ENCODE measurements at regions not wholly inside any gene's neighbourhood (a gene's known extent, or its start where the extent isn't known, plus 50 kb on each side); places are given as distances from the start of the nearest gene placed in this dataset.

GRCh38 chrX:131801911-131802310, 221.2 kb upstream of the STK26 start:
- peaks cover 0 to 12% (median 0%) of the 10 kb centered on the region in 4 experiments for H3K36me3 ChIP-seq (ENCODE audit: control insufficient read depth in 4 of 4, insufficient read depth in 4 of 4, low read length in 3 of 4)
- no peak overlapping the region for H3K4me3 ChIP-seq (ENCODE audit: control insufficient read depth in 1 of 7, extremely low read depth in 1 of 7, insufficient read depth in 4 of 7, low read depth in 2 of 7, low read length in 6 of 7)
- no peak for DNase-seq
- peaks cover 0 to 12% (median 0%) of the 10 kb centered on the region in 5 experiments for H3K27me3 ChIP-seq (replicated peaks in 2 of 5; ENCODE audit: control insufficient read depth in 4 of 5, insufficient read depth in 5 of 5, low read length in 4 of 5)
- no peak overlapping the region for H3K27ac ChIP-seq (ENCODE audit: insufficient read depth in 1 of 2, low read depth in 1 of 2, low read length in 2 of 2, poor library complexity in 1 of 2, severe bottlenecking in 2 of 2)
- H3K9me3 ChIP-seq (ENCODE audit: control extremely low read depth in 1 of 5, control insufficient read depth in 4 of 5, insufficient read depth in 2 of 5, low read depth in 1 of 5, low read length in 4 of 5) = no peaks in the 10 kb centered on the region
- ChIA-PET CTCF (interaction anchor here (1.0 kb wide), 1 partner anchor 10 kb away, joined by 4 read pairs; no protein-coding TSS in a partner anchor), POLR2A (no interaction called here)
- WGBS (ENCODE audit: insufficient coverage) = 94% methylated on average over 2 of the region's 2 CpGs
- peaks cover 0 to 5% (median 0%) of the 10 kb centered on the region in 4 experiments for H3K4me1 ChIP-seq (ENCODE audit: control extremely low read depth in 1 of 4, control insufficient read depth in 4 of 4, insufficient read depth in 4 of 4, low read length in 3 of 4)

GRCh38 chrX:131802836-131803626, 220.1 kb upstream of the STK26 start:
- H3K27ac ChIP-seq (ENCODE audit: insufficient read depth in 1 of 2, low read depth in 1 of 2, low read length in 2 of 2, poor library complexity in 1 of 2, severe bottlenecking in 2 of 2) = no peak overlapping the region
- WGBS (ENCODE audit: insufficient coverage) = 49% methylated on average over 17 of the region's 19 CpGs
- H3K9me3 ChIP-seq (ENCODE audit: control extremely low read depth in 1 of 5, control insufficient read depth in 4 of 5, insufficient read depth in 2 of 5, low read depth in 1 of 5, low read length in 4 of 5) = no peaks in the 10 kb centered on the region
- H3K27me3 ChIP-seq (replicated peaks in 2 of 5; ENCODE audit: control insufficient read depth in 4 of 5, insufficient read depth in 5 of 5, low read length in 4 of 5) = peaks cover 0 to 3% (median 0%) of the 10 kb centered on the region in 5 experiments
- peak overlapping the region in 4 of 7 experiments; percentile 47 to 72 (median 60) for H3K4me3 ChIP-seq (ENCODE audit: control insufficient read depth in 1 of 7, extremely low read depth in 1 of 7, insufficient read depth in 4 of 7, low read depth in 2 of 7, low read length in 6 of 7)
- DNase-seq = peak in 2 of 3 donors; percentile 89 to 92
- ChIA-PET CTCF (no interaction called here), POLR2A (no interaction called here)
- H3K4me1 ChIP-seq (ENCODE audit: control extremely low read depth in 1 of 4, control insufficient read depth in 4 of 4, insufficient read depth in 4 of 4, low read length in 3 of 4) = peaks cover 0 to 5% (median 0%) of the 10 kb centered on the region in 4 experiments
- H3K36me3 ChIP-seq (ENCODE audit: control insufficient read depth in 4 of 4, insufficient read depth in 4 of 4, low read length in 3 of 4) = peaks cover 0 to 12% (median 0%) of the 10 kb centered on the region in 4 experiments

GRCh38 chrX:131812847-131813825, 210.0 kb upstream of the STK26 start:
- Histone ChIP-seq H3K36me3 (ENCODE audit: control insufficient read depth in 4 of 4, insufficient read depth in 4 of 4, low read length in 3 of 4) (peaks cover 0 to 7% (median 2%) of the 10 kb centered on the region in 4 experiments), H3K27me3 (replicated peaks in 2 of 5; ENCODE audit: control insufficient read depth in 4 of 5, insufficient read depth in 5 of 5, low read length in 4 of 5) (peaks cover 0 to 3% (median 0%) of the 10 kb centered on the region in 5 experiments), H3K4me1 (ENCODE audit: control extremely low read depth in 1 of 4, control insufficient read depth in 4 of 4, insufficient read depth in 4 of 4, low read length in 3 of 4) (peaks cover 4 to 20% (median 18%) of the 10 kb centered on the region in 4 experiments), H3K4me3 (ENCODE audit: control insufficient read depth in 1 of 7, extremely low read depth in 1 of 7, insufficient read depth in 4 of 7, low read depth in 2 of 7, low read length in 6 of 7) (peak overlapping the region in 6 of 7 experiments; percentile 66 to 86 (median 85)), H3K9me3 (ENCODE audit: control extremely low read depth in 1 of 5, control insufficient read depth in 4 of 5, insufficient read depth in 2 of 5, low read depth in 1 of 5, low read length in 4 of 5) (no peaks in the 10 kb centered on the region), H3K27ac (ENCODE audit: insufficient read depth in 1 of 2, low read depth in 1 of 2, low read length in 2 of 2, poor library complexity in 1 of 2, severe bottlenecking in 2 of 2) (peak overlapping the region; percentile 88 to 90)
- CTCF ChIA-PET = interaction anchor here (0.9 to 1.4 kb wide), 5 partner anchors 9 to 18 kb away, joined by 3 to 5 read pairs (median 3); no protein-coding TSS in a partner anchor
- 14% methylated on average over 10 of the region's 11 CpGs for WGBS (ENCODE audit: insufficient coverage)
- POLR2A ChIA-PET = no interaction called here
- DNase-seq = peak; percentile 88 to 98 (median 98)

GRCh38 chrX:131816551-131817136, 206.5 kb upstream of the STK26 start:
- Histone ChIP-seq H3K9me3 (ENCODE audit: control extremely low read depth in 1 of 5, control insufficient read depth in 4 of 5, insufficient read depth in 2 of 5, low read depth in 1 of 5, low read length in 4 of 5) (no peaks in the 10 kb centered on the region), H3K27me3 (replicated peaks in 2 of 5; ENCODE audit: control insufficient read depth in 4 of 5, insufficient read depth in 5 of 5, low read length in 4 of 5) (no peaks in the 10 kb centered on the region), H3K36me3 (ENCODE audit: control insufficient read depth in 4 of 4, insufficient read depth in 4 of 4, low read length in 3 of 4) (peaks cover 0 to 19% (median 5%) of the 10 kb centered on the region in 4 experiments), H3K27ac (ENCODE audit: insufficient read depth in 1 of 2, low read depth in 1 of 2, low read length in 2 of 2, poor library complexity in 1 of 2, severe bottlenecking in 2 of 2) (no peak overlapping the region), H3K4me3 (ENCODE audit: control insufficient read depth in 1 of 7, extremely low read depth in 1 of 7, insufficient read depth in 4 of 7, low read depth in 2 of 7, low read length in 6 of 7) (peak overlapping the region in 6 of 7 experiments; percentile 25 to 79 (median 63)), H3K4me1 (ENCODE audit: control extremely low read depth in 1 of 4, control insufficient read depth in 4 of 4, insufficient read depth in 4 of 4, low read length in 3 of 4) (peaks cover 4 to 24% (median 19%) of the 10 kb centered on the region in 4 experiments)
- ChIA-PET CTCF (interaction anchor here (0.9 to 1.0 kb wide), 3 partner anchors 9 to 11 kb away, joined by 3 to 5 read pairs (median 3); no protein-coding TSS in a partner anchor), POLR2A (no interaction called here)
- WGBS (ENCODE audit: insufficient coverage) = 2% methylated on average over 9 of the region's 9 CpGs
- peak; percentile 85 to 96 (median 95) for DNase-seq

GRCh38 chrX:131818297-131818936, 204.7 kb upstream of the STK26 start:
- ChIA-PET POLR2A (interaction anchor here (0.6 kb wide), 1 partner anchor 64 kb away, joined by 3 read pairs; no protein-coding TSS in a partner anchor), CTCF (no interaction called here)
- Histone ChIP-seq H3K36me3 (ENCODE audit: control insufficient read depth in 4 of 4, insufficient read depth in 4 of 4, low read length in 3 of 4) (peaks cover 0 to 29% (median 5%) of the 10 kb centered on the region in 4 experiments), H3K27ac (ENCODE audit: insufficient read depth in 1 of 2, low read depth in 1 of 2, low read length in 2 of 2, poor library complexity in 1 of 2, severe bottlenecking in 2 of 2) (no peak overlapping the region), H3K4me1 (ENCODE audit: control extremely low read depth in 1 of 4, control insufficient read depth in 4 of 4, insufficient read depth in 4 of 4, low read length in 3 of 4) (peaks cover 0 to 21% (median 16%) of the 10 kb centered on the region in 4 experiments), H3K4me3 (ENCODE audit: control insufficient read depth in 1 of 7, extremely low read depth in 1 of 7, insufficient read depth in 4 of 7, low read depth in 2 of 7, low read length in 6 of 7) (no peak overlapping the region), H3K9me3 (ENCODE audit: control extremely low read depth in 1 of 5, control insufficient read depth in 4 of 5, insufficient read depth in 2 of 5, low read depth in 1 of 5, low read length in 4 of 5) (no peaks in the 10 kb centered on the region), H3K27me3 (replicated peaks in 2 of 5; ENCODE audit: control insufficient read depth in 4 of 5, insufficient read depth in 5 of 5, low read length in 4 of 5) (no peaks in the 10 kb centered on the region)
- peak in 2 of 3 donors; percentile 36 to 41 for DNase-seq
- no CpG with 5 or more reads among the region's 5 CpGs for WGBS (ENCODE audit: insufficient coverage)

- H3K36me3 ChIP-seq (ENCODE audit: control insufficient read depth in 4 of 4, insufficient read depth in 4 of 4, low read length in 3 of 4) = peaks cover 0 to 28% (median 4%) of the 10 kb centered on the region in 4 experiments
- peaks cover 0 to 5% (median 0%) of the 10 kb centered on the region in 5 experiments for H3K27me3 ChIP-seq (replicated peaks in 2 of 5; ENCODE audit: control insufficient read depth in 4 of 5, insufficient read depth in 5 of 5, low read length in 4 of 5)
- DNase-seq = peak in 2 of 3 donors; percentile 93 to 96
- H3K4me1 ChIP-seq (ENCODE audit: control extremely low read depth in 1 of 4, control insufficient read depth in 4 of 4, insufficient read depth in 4 of 4, low read length in 3 of 4) = peaks cover 0 to 15% (median 9%) of the 10 kb centered on the region in 4 experiments
- WGBS (ENCODE audit: insufficient coverage) = 43% methylated on average over 21 of the region's 22 CpGs
- H3K4me3 ChIP-seq (ENCODE audit: control insufficient read depth in 1 of 7, extremely low read depth in 1 of 7, insufficient read depth in 4 of 7, low read depth in 2 of 7, low read length in 6 of 7) = peak overlapping the region in 5 of 7 experiments; percentile 31 to 73 (median 70)
- ChIA-PET POLR2A (no interaction called here), CTCF (interaction anchor here (1.0 kb wide), 1 partner anchor 8 kb away, joined by 3 read pairs; no protein-coding TSS in a partner anchor)
- no peaks in the 10 kb centered on the region for H3K9me3 ChIP-seq (ENCODE audit: control extremely low read depth in 1 of 5, control insufficient read depth in 4 of 5, insufficient read depth in 2 of 5, low read depth in 1 of 5, low read length in 4 of 5)
- H3K27ac ChIP-seq (ENCODE audit: insufficient read depth in 1 of 2, low read depth in 1 of 2, low read length in 2 of 2, poor library complexity in 1 of 2, severe bottlenecking in 2 of 2) = peak overlapping the region; percentile 35 to 66
Measured at GRCh38 chrX:131821945-131822622, 201.0 kb upstream of the STK26 start.

Data from common myeloid progenitor, CD34-positive (primary cell).